Astrocyte of the spinal cord (primary cell): ENCODE measurements at regions not wholly inside any gene's neighbourhood (a gene's known extent, or its start where the extent isn't known, plus 50 kb on each side); places are given as distances from the start of the nearest gene placed in this dataset.

Experiments used
- DNase-seq: peaks from one replicate; pipeline ENCODE4 v3.0.0; 2011; ENCODE audit warnings: low read depth, low spot score
- H3K4me3 ChIP-seq: 2 replicates; pipeline ENCODE4 v1.5.1; 2011; ENCODE audit warnings: low read depth, mild to moderate bottlenecking, low read length, moderate library complexity
- in situ Hi-C: cut with HindIII; loops from 2 replicates; pipeline ENCODE4 v1.10.0; 2017; ENCODE audit warnings: low sequenced_read_pairs
- TF ChIP-seq, protein P1 (sequence below): IDR thresholded peaks from 2 replicates; pipeline ENCODE4 v1.5.1; 2012; ENCODE audit warnings: low read depth, mild to moderate bottlenecking, low read length, inconsistent platforms

DNA sequence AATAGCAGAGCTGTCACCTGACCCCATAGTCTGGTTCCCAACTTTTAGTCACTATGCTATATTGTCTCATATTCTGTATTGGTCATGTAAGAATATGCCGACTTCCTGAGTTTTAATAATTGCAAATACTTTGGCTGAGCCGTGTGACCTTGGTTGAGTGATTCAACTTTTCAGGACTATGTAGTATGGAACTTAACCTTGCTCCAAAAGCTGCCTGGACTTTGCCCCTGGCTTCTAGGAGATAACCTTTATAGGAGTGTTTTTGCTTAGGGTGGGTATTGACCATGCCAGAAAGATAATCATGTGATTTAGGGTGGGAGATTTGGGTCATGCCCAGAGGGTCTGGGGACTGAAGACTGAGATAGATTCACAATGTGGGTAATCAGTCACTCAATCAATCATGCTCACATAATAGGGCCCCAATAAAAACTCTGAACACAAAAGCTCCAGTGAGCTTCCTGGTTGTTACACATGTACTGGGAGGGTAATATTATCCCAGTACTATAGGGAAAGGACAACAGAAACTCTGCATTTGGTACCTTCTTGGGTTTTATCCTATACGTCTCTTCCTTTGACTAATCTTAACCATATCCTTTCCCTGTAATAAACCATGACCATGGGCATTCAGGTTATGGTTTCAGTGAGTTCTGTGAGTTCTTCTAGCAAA is 235.6 kb downstream of the RNF152 start:
- TF ChIP-seq, protein P1, sequence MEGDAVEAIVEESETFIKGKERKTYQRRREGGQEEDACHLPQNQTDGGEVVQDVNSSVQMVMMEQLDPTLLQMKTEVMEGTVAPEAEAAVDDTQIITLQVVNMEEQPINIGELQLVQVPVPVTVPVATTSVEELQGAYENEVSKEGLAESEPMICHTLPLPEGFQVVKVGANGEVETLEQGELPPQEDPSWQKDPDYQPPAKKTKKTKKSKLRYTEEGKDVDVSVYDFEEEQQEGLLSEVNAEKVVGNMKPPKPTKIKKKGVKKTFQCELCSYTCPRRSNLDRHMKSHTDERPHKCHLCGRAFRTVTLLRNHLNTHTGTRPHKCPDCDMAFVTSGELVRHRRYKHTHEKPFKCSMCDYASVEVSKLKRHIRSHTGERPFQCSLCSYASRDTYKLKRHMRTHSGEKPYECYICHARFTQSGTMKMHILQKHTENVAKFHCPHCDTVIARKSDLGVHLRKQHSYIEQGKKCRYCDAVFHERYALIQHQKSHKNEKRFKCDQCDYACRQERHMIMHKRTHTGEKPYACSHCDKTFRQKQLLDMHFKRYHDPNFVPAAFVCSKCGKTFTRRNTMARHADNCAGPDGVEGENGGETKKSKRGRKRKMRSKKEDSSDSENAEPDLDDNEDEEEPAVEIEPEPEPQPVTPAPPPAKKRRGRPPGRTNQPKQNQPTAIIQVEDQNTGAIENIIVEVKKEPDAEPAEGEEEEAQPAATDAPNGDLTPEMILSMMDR: no peak
- no peak overlapping the region for H3K4me3 ChIP-seq
- in situ Hi-C loops: no loop called here
- DNase-seq: no peak

DNA sequence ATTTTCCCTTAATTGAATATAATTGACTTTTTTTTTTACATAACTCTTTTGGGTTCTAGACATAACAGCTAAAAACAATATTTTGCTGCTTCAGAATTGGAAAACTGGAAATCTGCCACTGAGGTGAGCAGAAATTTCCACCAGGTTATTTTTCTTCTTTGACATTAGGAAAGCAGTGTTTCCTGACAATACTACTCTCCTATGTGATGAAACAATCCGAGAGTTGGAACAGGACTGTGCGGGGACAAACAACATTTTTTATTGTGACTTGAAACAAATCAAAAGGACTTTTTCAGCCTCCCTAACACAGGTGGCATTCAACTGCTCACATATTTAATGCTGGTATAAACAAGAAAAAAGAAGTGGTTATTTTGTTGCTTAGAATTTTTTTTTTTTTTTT is 237.2 kb downstream of the RNF152 start:
- in situ Hi-C loops: no loop called here
- H3K4me3 ChIP-seq: no peak overlapping the region
- TF ChIP-seq, protein P1: no peak

DNA sequence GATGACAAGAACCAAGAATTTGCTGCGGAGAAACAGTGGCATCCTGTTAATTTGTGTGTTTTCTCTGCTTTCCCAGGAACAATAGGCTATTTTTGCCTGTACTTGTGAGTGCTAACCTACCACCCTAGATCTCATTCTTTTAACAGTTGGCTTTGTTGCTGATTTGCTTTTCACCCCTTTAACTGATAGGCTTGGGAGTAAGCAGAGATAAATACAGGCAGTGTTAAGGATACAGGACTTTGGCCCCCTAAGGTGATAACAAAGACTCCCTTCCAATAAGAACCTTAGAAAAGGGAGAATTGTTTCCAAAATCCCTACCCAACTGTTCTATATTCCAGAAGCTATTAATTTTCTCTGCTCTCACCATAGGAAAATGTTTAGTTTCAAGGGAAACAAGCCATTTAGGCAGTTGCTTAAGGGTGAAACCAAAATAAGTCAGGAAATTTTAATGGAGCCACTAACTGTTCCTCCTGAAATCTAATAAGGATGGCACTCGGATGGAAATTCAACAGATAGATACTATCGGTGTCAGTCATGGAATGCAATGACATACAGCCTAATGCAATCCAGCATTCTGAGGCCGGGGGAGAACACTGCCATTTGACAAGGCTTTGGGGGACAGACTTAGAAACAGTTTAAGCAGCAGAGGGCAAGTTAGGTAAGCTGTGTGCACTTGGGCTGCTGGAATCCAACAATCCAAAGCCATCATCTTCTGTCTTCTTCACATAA is 238.8 kb downstream of the RNF152 start:
- in situ Hi-C loops: no loop called here
- TF ChIP-seq, protein P1: no peak

More for the DNA sequence above, 237.2 kb downstream of the RNF152 start:
- DNase-seq: no peak

DNA sequence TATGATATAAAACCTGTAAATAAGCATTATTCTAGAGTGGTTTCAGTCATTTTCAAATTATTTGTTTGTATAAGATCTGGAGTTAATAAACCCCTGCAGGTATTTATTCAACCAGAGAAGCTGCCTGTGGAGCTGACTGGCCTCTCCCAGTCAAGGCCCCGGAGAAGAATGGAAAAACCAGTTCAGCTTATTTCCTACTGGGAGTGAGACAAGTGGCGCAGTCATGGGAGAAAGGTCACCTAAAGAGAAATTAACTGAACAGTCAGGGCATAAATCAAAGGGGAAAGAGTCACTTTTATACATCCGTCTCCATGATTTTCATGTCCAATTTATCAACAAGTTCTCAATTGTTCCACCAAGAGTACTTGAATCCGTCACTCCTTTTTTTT is 240.9 kb downstream of the RNF152 start:
- no peak for DNase-seq
- TF ChIP-seq, protein P1: no peak
- in situ Hi-C loops: no loop called here
- no peak overlapping the region for H3K4me3 ChIP-seq

More for the DNA sequence above, 238.8 kb downstream of the RNF152 start:
- DNase-seq: no peak
- H3K4me3 ChIP-seq: no peak overlapping the region

DNA sequence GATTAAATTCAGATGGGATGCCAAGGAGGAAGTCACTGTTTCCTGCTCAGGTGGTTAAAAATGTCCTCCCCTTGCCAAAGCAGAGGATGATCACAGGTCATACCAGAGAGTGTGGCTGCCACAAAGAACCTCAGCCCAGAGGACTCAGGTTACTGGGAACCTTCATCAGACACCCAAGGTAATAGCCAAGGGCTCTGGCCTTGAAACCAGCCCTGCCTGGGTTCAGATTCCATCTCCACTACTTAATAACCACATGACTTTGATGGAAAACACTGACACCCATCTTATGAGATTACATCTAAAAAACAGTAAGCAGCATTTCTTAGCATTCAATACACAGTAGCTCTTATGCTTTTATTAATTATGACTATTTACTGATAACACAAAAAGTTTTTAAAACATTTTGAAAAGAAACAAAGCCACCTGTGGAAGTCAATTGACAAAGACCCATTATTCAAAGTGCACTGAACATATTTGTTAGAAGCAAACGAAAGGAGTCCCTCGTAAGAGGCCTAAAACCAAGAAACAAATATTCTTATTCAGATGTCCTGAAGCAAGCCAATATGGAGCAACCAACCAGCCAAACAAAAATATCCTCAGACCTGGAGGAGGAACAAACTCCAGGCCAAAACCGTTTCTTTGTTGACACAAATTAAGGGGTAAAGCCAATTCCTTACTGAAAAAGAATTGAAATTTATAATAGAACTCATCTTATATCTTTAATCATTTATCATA is 241.5 kb downstream of the RNF152 start:
- in situ Hi-C loops: no loop called here
- H3K4me3 ChIP-seq: no peak overlapping the region
- no peak for DNase-seq
- TF ChIP-seq, protein P1: no peak

DNA sequence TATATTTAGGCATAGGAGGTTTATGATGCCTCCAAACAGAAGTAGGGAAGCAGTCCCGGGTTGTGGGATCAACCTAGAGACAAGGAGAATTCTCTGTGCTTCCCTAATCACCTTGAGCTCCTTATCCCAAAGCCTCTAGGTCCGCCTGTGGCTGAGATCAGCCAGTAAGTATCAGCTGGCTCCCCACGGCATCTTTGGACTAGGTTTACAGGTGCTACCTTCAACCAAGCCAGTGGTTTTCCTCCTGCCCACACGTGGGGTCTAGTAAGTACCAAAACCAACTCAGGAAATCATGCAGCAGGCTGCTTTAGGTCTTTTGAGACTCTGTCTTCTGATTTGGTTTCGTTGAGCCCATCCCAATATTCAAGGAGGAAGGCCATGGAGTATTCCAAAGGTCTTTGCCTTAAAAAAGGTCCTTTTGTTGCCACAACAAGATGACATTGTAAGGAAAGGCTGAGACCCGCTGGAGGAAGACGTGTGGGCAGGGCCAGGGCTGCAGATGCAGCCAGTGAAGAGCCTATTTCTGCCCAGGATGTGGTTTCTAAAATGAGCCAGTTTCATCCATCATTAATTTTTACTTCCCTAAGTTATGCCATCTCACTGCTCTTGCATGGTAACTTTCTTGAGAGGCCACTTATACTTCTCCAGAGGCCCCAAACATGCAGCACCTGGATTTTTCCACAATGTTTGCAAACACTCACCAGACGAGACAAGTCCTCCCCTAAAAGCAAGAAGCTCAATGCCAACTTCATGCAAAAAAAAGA is 248.7 kb downstream of the RNF152 start:
- TF ChIP-seq, protein P1: no peak
- H3K4me3 ChIP-seq: no peak overlapping the region
- in situ Hi-C loops: no loop called here
- no peak for DNase-seq
